ENCODE measurements at regions not wholly inside any gene's neighbourhood (a gene's known extent, or its start where the extent isn't known, plus 50 kb on each side); places are given as distances from the start of the nearest gene placed in this dataset.

DNA sequence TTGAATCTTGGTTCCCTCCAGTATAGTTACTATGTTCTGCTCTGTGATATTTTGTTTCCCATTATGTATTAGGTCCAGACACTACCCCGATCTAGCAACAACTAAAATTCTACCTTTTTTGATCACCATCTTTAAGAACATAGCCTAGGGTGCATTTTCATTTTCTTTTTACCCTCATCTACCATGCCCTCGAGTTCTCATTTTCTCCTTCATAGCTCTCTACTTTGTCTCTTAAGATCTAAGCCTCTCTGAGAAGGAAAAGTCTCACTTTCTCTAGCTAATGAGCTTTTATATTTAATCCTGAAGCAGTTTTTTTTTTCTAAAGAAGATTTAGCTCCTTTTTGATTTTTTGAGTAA is 1089.4 kb upstream of the SLC39A10 start:
- H3K9me3 Mint-ChIP-seq: no peaks in the 10 kb centered on the region
- peaks cover 5% of the 10 kb centered on the region for H3K4me1 Mint-ChIP-seq
- no peaks in the 10 kb centered on the region for H3K36me3 Mint-ChIP-seq (ENCODE audit: low read depth)
- no peak overlapping the region for H3K4me3 Mint-ChIP-seq
- H3K27ac Mint-ChIP-seq: no peak overlapping the region
- no peak for TF ChIP-seq CTCF (IDR thresholded peaks at IDR 0.05; ENCODE audit: unreplicated experiment in 3 of 3)
- no peaks in the 10 kb centered on the region for H3K27me3 Mint-ChIP-seq (ENCODE audit: low read depth)

- H3K36me3 Mint-ChIP-seq (ENCODE audit: low read depth): no peaks in the 10 kb centered on the region
- no peak overlapping the region for H3K4me3 Mint-ChIP-seq
- H3K4me1 Mint-ChIP-seq: peaks cover 5% of the 10 kb centered on the region
- no peak for TF ChIP-seq CTCF (IDR thresholded peaks at IDR 0.05; ENCODE audit: unreplicated experiment in 3 of 3)
- peaks cover 2% of the 10 kb centered on the region for H3K9me3 Mint-ChIP-seq
- no peak overlapping the region for H3K27ac Mint-ChIP-seq
- H3K27me3 Mint-ChIP-seq (ENCODE audit: low read depth): no peaks in the 10 kb centered on the region
These were observed 1089.9 kb upstream of the SLC39A10 start for GRCh38 chr2:194566907-194567660.

- Mint-ChIP-seq H3K4me1 (peaks cover 5% of the 10 kb centered on the region), H3K9me3 (peaks cover 6% of the 10 kb centered on the region), H3K27me3 (ENCODE audit: low read depth) (no peaks in the 10 kb centered on the region), H3K36me3 (ENCODE audit: low read depth) (no peaks in the 10 kb centered on the region), H3K4me3 (no peak overlapping the region), H3K27ac (no peak overlapping the region)
- TF ChIP-seq CTCF (IDR thresholded peaks at IDR 0.05; ENCODE audit: unreplicated experiment in 3 of 3): no peak
These were observed 1092.6 kb upstream of the SLC39A10 start for GRCh38 chr2:194564422-194564821.

DNA sequence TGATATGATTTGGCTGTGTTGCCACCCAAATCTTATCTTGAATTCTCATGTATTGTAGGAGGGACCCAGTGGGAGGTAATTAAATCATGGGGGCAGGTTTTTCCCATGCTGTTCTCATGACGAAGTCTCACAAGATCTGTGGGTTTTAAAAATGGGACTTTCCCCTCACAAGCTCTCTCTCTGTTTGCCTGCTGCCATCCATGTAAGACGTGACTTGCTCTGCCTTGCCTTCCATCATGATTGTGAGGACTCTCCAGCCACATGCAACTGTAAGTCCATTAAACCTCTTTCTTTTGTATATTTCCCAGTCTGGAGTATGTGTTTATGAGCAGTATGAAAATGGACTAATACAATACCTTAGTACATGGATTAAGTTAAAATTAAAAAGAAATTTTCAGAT is 1094.7 kb upstream of the SLC39A10 start:
- no peak overlapping the region for H3K4me3 Mint-ChIP-seq
- H3K27ac Mint-ChIP-seq: no peak overlapping the region
- H3K36me3 Mint-ChIP-seq (ENCODE audit: low read depth): no peaks in the 10 kb centered on the region
- no peaks in the 10 kb centered on the region for H3K27me3 Mint-ChIP-seq (ENCODE audit: low read depth)
- peaks cover 6% of the 10 kb centered on the region for H3K9me3 Mint-ChIP-seq
- no peak for TF ChIP-seq CTCF (IDR thresholded peaks at IDR 0.05; ENCODE audit: unreplicated experiment in 3 of 3)
- H3K4me1 Mint-ChIP-seq: peaks cover 5% of the 10 kb centered on the region

- peaks cover 5% of the 10 kb centered on the region for H3K4me1 Mint-ChIP-seq
- no peak overlapping the region for H3K27ac Mint-ChIP-seq
- no peak for TF ChIP-seq CTCF (IDR thresholded peaks at IDR 0.05; ENCODE audit: unreplicated experiment in 3 of 3)
- no peak overlapping the region for H3K4me3 Mint-ChIP-seq
- H3K27me3 Mint-ChIP-seq (ENCODE audit: low read depth): no peaks in the 10 kb centered on the region
- H3K9me3 Mint-ChIP-seq: peaks cover 6% of the 10 kb centered on the region
- H3K36me3 Mint-ChIP-seq (ENCODE audit: low read depth): no peaks in the 10 kb centered on the region
These were observed 1097.1 kb upstream of the SLC39A10 start for GRCh38 chr2:194559964-194560363.

GRCh38 chr2:194559523-194559922 is 1097.5 kb upstream of the SLC39A10 start:
- Mint-ChIP-seq H3K4me1 (peaks cover 3% of the 10 kb centered on the region), H3K4me3 (no peak overlapping the region), H3K36me3 (ENCODE audit: low read depth) (no peaks in the 10 kb centered on the region), H3K27me3 (ENCODE audit: low read depth) (no peaks in the 10 kb centered on the region), H3K9me3 (peaks cover 6% of the 10 kb centered on the region), H3K27ac (no peak overlapping the region)
- TF ChIP-seq CTCF (IDR thresholded peaks at IDR 0.05; ENCODE audit: unreplicated experiment in 3 of 3): no peak
